ENCODE measurements at regions not wholly inside any gene's neighbourhood (a gene's known extent, or its start where the extent isn't known, plus 50 kb on each side); places are given as distances from the start of the nearest gene placed in this dataset.
"Not testable (repeated sequence)": the region's sequence is repeated elsewhere in the genome, so short reads cannot be mapped to it uniquely, and the experiment has no call there.

DNA sequence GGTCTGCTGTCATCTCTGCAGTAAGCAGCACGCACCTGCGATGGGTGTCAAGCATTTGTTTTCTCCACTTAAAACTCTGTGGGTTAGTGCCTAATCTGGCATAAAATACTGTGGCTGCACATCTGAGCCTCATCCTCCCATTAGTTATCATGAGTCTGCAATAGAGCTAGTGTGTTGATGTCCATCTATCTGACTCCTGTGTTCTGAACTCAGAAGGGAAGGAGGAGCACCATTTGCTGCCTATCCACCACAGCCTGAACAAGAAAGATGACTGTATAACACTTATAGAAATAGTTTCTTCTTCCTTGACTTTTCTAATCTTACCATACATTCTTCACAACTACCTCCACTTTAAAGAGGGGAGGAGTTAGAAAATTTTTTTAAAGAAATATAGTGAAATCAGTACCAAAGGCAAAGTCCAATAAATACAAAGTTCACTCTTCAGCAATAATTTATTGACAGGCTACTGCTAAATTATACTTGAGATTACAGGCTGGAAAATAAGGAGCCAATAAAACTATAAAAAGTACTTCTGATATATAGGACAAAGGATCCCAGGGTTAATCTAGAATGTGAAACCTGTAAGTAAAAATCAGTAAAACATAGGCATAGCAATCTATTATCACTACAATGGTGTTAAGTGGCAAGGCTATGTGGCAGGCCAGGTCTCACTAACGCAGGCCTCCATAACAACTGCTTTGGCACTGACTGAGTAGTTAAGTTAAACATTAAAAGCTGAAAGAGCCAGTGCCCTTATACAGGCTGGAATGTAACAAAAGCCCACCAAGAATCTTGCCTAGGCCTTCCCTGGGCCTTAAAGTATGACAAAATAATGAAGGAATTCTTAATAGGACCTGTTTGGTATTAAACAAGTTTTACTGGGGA is 70.2 kb downstream of the LGALS9C start:
- DNase-seq (ENCODE audit: low read depth in 2 of 2) = not testable (repeated sequence)

DNA sequence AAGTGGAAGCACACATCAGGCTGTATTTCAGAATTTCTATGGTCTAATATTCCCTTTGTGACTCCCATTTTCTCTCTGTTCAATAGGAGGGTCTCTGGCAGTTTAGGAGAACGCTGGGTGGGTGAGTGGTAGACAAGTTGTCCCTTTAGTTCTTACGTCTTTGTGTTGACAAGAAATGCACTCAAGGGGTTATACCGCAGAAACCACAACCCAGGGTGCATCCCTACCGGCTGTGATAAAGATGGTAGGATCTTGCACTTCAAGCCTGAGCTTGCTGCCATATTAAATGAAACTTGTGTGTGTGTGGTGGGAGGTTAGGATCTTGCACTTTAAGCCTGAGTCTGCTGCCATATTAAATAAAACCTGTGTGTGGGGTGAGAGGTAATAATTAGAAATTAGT is 80.5 kb downstream of the LGALS9C start:
- DNase-seq (ENCODE audit: low read depth in 2 of 2) = not testable (repeated sequence)

DNA sequence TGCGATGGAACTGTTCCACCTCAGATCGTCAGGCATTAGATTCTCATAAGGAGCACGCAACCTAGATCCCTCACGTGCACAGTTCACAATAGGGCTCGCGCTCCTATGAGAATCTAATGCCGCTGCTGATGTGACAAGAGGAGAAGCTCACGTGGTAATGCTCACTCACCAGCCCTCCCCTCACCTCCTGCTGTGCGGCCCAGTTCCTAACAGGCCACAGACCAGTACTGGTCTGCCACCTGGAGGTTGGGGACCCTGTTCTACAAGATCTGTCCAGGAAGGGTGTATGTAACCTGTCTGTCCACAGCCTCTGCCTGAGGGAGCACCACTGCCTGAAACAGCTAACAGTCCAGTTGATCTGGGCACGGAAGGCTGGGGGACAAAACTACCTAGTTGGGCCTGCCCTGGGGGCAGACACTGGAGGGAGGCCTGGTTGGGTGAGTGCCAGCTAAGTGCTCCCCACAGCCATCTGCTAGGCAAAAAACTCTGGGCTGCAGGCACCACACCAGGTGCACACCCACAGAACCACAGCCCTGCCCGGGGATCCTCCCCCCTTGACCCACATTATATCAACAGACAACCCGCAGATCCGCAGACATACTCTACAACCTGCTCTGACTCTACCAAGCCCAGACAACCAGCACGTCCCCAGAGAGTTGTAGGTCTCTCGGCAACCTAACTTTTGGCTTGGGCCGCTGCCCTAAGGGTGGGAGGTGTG is 80.7 kb downstream of the TBC1D28 start:
- not testable (repeated sequence) for DNase-seq (ENCODE audit: low read depth in 2 of 2)

DNA sequence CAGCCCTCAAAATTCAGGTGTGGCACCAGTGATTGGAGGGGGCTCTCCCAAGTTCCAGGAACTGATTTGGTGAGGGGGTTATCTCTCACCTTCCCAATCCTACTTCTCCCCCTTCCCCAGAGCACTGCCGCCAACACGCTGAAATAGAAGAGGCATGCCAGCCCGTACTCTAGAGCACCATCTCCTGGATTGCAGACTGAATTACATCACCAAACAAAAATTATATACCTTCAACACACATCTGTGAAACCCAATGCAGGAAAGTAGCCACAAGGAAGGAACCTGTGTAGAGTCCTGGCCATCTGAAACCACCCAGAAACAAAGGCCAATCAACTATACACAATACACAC is 80.1 kb downstream of the TBC1D28 start:
- peak; percentile 3 to 23 for DNase-seq (ENCODE audit: low read depth in 2 of 2)

DNA sequence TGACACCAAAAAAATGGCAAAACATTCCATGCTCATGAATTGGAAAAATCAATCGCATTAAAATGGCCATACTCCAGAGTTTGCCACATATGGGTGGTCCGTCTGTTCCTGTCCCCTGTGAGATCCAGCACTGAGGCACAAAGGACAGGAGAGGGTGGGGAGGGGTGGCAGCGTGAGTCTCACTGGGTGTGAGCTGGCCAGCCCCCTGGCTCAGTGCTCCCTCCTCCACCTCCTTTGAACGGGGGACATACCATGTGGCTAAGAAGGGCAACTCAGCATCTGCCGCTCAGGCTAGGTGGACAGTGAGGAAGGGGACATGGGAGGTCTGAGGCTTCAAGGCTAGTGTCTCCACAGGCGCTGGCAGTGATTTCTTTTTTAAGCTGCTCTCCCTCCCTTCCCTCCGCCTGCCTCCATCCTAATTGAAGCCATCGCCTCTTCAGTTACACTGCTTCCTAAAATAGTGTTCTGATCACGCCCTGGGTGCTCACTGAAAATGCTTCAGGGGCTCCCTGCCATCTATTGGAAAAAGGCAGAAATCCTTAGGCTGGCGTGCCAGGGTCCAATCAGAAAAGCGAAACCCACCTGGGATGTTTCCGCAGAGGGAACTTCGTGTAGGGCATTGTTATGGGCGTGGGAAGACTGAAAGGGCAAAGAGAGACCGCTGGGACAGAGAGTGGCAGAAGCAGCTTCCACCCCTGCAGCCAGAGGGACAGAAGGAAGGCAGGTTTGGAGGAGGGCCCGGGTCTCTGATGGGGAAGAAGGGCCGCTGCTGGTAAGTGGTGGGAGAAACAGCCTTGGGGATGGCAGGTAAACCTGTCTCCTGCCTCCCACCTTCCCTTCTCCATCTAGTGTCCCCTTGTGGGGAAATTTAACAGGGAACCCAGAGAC is 75.8 kb downstream of the TBC1D28 start:
- DNase-seq (ENCODE audit: low read depth in 2 of 2) = not testable (repeated sequence)

DNA sequence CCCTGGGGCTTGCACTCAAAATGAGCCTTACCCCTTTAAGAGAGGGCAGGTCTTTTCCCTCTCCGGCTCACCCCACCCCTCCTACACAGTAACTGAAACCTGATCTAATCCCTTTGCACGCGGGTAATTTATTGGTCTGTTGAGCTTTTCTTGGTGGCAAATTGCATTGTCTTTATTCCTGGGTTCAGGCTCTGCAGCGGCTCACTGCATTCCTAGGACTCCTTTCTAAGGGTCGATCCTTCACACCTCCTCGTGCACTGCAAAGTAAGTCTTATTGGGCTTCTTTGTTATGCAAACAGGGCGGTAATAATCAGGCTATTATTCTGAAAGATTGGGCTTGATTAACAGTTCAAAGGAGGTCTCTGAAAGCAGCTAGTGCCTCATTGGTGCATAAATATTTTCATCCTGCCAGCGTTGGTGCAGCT is 74.7 kb downstream of the TBC1D28 start:
- not testable (repeated sequence) for DNase-seq (ENCODE audit: low read depth in 2 of 2)

DNA sequence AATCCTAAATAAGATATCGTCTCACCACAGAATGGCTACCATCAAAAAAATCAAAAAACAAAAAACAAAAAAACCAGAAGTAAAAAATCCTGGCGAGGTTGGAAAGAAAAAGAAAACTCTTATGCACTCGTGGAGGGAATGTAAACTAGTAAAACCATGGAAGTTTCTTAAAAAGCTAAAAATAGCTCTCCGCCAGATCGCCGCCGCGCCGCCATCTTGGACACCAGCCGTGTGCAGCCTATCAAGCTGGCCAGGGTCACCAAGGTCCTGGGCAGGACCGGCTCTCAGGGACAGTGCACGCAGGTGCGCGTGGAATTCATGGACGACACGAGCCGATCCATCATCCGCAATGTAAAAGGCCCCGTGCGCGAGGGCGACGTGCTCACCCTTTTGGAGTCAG is 71.7 kb downstream of the TBC1D28 start:
- not testable (repeated sequence) for DNase-seq (ENCODE audit: low read depth in 2 of 2)

DNA sequence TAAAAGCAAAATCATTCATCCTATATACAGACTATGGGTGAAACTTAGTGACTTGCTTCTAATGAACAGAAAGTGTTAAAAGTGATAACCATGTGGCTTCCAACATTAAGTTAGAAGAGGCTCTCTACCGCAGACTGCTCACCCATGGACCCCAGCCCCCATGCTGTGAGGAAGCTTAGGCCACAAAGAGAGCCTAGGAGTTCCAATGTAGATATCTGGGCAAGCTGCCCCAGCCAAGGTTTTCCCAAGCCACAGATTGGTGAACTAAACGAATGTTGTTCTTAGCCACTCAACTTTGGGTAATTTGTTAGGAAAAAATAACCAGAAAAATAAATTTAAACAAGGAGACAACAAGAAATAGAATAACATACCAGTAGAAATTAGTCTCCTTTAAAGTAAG is 70.1 kb downstream of the TBC1D28 start:
- DNase-seq (ENCODE audit: low read depth in 2 of 2) = not testable (repeated sequence)
